ENCODE measurements at regions not wholly inside any gene's neighbourhood (a gene's known extent, or its start where the extent isn't known, plus 50 kb on each side); places are given as distances from the start of the nearest gene placed in this dataset.

DNA sequence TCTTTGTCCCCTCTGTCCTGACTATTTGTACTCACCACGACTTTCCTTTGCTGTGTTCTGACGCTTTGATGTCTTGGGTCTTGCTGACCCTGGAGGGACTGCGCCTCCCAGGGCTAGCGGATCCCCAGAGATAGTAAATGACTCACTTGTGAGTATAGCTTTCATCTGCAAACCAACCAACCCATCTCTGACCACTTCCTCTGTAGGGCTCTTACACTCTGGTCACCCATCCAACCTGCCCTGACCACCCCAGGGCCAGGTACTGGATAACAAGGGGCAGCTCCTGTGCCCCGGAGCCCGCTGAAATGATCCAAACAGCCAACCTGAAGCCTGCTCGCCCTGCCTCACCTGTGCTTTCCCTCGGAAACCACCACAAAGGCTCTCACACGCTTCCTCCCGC lies 125.2 kb upstream of the CARD11 start:
- Histone ChIP-seq H3K9me2 (ENCODE audit: insufficient read depth, low read length) (no peaks in the 10 kb centered on the region), H3K36me3 (ENCODE audit: insufficient read depth, low read length) (no peaks in the 10 kb centered on the region), H3K9ac (ENCODE audit: low read length) (no peak overlapping the region), H4K20me1 (ENCODE audit: insufficient read depth) (no peaks in the 10 kb centered on the region), H3F3A (ENCODE audit: insufficient read depth, low read length, poor library complexity, severe bottlenecking) (no peaks in the 10 kb centered on the region), H3K27ac (ENCODE audit: low read length) (no peak overlapping the region), H2AFZ (ENCODE audit: low read depth, low read length) (no peak overlapping the region), H3K9me3 (ENCODE audit: low read length) (no peaks in the 10 kb centered on the region), H3K79me2 (replicated peaks; ENCODE audit: insufficient read depth, low read length) (no peaks in the 10 kb centered on the region), H3K4me3 (ENCODE audit: low read length) (no peak overlapping the region), H3K4me2 (ENCODE audit: low read length) (no peak overlapping the region), H3K27me3 (ENCODE audit: insufficient read depth, low read depth, low read length) (no peaks in the 10 kb centered on the region)
- no peak for TF ChIP-seq POLR2AphosphoS5 (IDR thresholded peaks at IDR 0.05)
- TF ChIP-seq EZH2 (IDR thresholded peaks at IDR 0.05; ENCODE audit: borderline replicate concordance, insufficient read depth, low read length, poor library complexity, severe bottlenecking): no peak
- TF ChIP-seq TAF1 (IDR thresholded peaks at IDR 0.05; ENCODE audit: low read depth): no peak
- no peak for TF ChIP-seq SMC3 (conservative IDR thresholded peaks at IDR 0.05; ENCODE audit: poor library complexity)
- TF ChIP-seq, protein P1, sequence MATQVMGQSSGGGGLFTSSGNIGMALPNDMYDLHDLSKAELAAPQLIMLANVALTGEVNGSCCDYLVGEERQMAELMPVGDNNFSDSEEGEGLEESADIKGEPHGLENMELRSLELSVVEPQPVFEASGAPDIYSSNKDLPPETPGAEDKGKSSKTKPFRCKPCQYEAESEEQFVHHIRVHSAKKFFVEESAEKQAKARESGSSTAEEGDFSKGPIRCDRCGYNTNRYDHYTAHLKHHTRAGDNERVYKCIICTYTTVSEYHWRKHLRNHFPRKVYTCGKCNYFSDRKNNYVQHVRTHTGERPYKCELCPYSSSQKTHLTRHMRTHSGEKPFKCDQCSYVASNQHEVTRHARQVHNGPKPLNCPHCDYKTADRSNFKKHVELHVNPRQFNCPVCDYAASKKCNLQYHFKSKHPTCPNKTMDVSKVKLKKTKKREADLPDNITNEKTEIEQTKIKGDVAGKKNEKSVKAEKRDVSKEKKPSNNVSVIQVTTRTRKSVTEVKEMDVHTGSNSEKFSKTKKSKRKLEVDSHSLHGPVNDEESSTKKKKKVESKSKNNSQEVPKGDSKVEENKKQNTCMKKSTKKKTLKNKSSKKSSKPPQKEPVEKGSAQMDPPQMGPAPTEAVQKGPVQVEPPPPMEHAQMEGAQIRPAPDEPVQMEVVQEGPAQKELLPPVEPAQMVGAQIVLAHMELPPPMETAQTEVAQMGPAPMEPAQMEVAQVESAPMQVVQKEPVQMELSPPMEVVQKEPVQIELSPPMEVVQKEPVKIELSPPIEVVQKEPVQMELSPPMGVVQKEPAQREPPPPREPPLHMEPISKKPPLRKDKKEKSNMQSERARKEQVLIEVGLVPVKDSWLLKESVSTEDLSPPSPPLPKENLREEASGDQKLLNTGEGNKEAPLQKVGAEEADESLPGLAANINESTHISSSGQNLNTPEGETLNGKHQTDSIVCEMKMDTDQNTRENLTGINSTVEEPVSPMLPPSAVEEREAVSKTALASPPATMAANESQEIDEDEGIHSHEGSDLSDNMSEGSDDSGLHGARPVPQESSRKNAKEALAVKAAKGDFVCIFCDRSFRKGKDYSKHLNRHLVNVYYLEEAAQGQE (IDR thresholded peaks at IDR 0.05; ENCODE audit: borderline replicate concordance): no peak
- no peak for TF ChIP-seq RAD21 (conservative IDR thresholded peaks at IDR 0.05)
- TF ChIP-seq, protein P2, sequence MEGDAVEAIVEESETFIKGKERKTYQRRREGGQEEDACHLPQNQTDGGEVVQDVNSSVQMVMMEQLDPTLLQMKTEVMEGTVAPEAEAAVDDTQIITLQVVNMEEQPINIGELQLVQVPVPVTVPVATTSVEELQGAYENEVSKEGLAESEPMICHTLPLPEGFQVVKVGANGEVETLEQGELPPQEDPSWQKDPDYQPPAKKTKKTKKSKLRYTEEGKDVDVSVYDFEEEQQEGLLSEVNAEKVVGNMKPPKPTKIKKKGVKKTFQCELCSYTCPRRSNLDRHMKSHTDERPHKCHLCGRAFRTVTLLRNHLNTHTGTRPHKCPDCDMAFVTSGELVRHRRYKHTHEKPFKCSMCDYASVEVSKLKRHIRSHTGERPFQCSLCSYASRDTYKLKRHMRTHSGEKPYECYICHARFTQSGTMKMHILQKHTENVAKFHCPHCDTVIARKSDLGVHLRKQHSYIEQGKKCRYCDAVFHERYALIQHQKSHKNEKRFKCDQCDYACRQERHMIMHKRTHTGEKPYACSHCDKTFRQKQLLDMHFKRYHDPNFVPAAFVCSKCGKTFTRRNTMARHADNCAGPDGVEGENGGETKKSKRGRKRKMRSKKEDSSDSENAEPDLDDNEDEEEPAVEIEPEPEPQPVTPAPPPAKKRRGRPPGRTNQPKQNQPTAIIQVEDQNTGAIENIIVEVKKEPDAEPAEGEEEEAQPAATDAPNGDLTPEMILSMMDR (IDR thresholded peaks at IDR 0.05; ENCODE audit: poor library complexity, severe bottlenecking): no peak
- TF ChIP-seq EP300 (conservative IDR thresholded peaks at IDR 0.05; ENCODE audit: poor library complexity, severe bottlenecking): no peak

DNA sequence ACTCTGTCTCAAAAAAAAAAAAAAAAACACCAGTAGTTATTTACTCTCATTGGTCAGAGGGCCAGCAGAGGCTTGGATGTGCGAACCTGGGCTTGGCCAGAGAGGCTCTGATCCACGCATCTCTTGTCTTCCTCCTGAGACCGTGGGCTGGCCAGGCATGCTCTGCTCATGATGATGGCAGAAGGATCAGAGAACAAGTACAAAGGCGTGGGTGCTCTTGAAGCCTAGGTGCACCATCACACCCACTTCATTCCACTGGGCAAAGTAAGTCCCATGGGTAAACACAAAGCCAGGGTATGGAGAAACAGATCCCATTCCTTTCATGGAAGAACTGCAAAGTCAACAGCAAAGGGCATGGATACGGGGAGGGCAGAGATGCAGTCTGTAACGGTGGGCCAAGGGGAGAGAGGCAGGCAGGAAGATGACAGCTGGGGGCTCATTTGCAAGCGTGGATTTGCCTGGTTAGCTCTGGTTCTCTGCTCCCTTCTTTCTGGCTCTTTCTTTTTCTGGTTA lies 128.2 kb upstream of the SDK1 start:
- Histone ChIP-seq H3K9ac (ENCODE audit: low read length) (no peak overlapping the region), H3K27me3 (ENCODE audit: insufficient read depth, low read depth, low read length) (no peaks in the 10 kb centered on the region), H2AFZ (ENCODE audit: low read depth, low read length) (no peak overlapping the region), H3K4me3 (ENCODE audit: low read length) (no peak overlapping the region), H4K20me1 (ENCODE audit: insufficient read depth) (no peaks in the 10 kb centered on the region), H3F3A (ENCODE audit: insufficient read depth, low read length, poor library complexity, severe bottlenecking) (no peaks in the 10 kb centered on the region), H3K4me2 (ENCODE audit: low read length) (no peak overlapping the region), H3K27ac (ENCODE audit: low read length) (no peak overlapping the region), H3K36me3 (ENCODE audit: insufficient read depth, low read length) (no peaks in the 10 kb centered on the region), H3K9me2 (ENCODE audit: insufficient read depth, low read length) (no peaks in the 10 kb centered on the region), H3K9me3 (ENCODE audit: low read length) (no peaks in the 10 kb centered on the region), H3K79me2 (replicated peaks; ENCODE audit: insufficient read depth, low read length) (no peaks in the 10 kb centered on the region)
- TF ChIP-seq, protein P2 (IDR thresholded peaks at IDR 0.05; ENCODE audit: poor library complexity, severe bottlenecking): no peak
- TF ChIP-seq EP300 (conservative IDR thresholded peaks at IDR 0.05; ENCODE audit: poor library complexity, severe bottlenecking): no peak
- no peak for TF ChIP-seq MXI1 (conservative IDR thresholded peaks at IDR 0.05; ENCODE audit: poor library complexity, severe bottlenecking)
- no peak for TF ChIP-seq SMC3 (conservative IDR thresholded peaks at IDR 0.05; ENCODE audit: poor library complexity)

Data from neural cell (in vitro differentiated cells).